Ovary (tissue), 3 donors: ENCODE measurements at regions not wholly inside any gene's neighbourhood (a gene's known extent, or its start where the extent isn't known, plus 50 kb on each side); places are given as distances from the start of the nearest gene placed in this dataset.

Experiments
- CTCF ChIP-seq, 3 donors: fragments of 450-650 bp in 2 of 3; fragments of 200-600 bp in 1 of 3; IDR thresholded peaks; one replicate each; pipeline versions ENCODE4 v1.5.1 to v1.8.0; 2016 to 2022; ENCODE audit warnings: antibody characterized with exemption in 3 of 3, mild to moderate bottlenecking in 1 of 3
- EP300 ChIP-seq: sonication (generic); formaldehyde crosslinking; IDR thresholded peaks from one replicate; pipeline ENCODE4 v1.6.1; 2017; ENCODE audit warnings: antibody characterized with exemption
- POLR2A ChIP-seq: fragments of 450-650 bp; IDR thresholded peaks from one replicate; pipeline ENCODE4 v1.6.1; 2017; ENCODE audit warnings: antibody characterized with exemption, mild to moderate bottlenecking, moderate library complexity
- donor health status: DM: no; HTN: no; CAD: no.

GRCh38 chr3:153897025-153897723 lies 224.0 kb upstream of the ARHGEF26 start:
- TF ChIP-seq EP300: no peak
- TF ChIP-seq CTCF (IDR thresholded peaks at IDR 0.05): no peak
- TF ChIP-seq POLR2A: no peak
